A549 (cell line): ENCODE measurements at regions not wholly inside any gene's neighbourhood (a gene's known extent, or its start where the extent isn't known, plus 50 kb on each side); places are given as distances from the start of the nearest gene placed in this dataset.

ENCODE experiments used
- ATAC-seq, 2 experiments: fragments of 200-7000 bp in 1 of 2; fragments of >200 bp in 1 of 2; cut with Nextera tagmentation in 1 of 2; cut with Tn5 transposase in 1 of 2; 3 replicates each; pipeline versions ENCODE4 v1.8.0 to v1.9.1; 2018 to 2020; ENCODE audit warnings: mild to moderate bottlenecking in 1 of 2, moderate library complexity in 1 of 2
- CTCF ChIA-PET: fragments of 300-600 bp; sonication (Branson Sonifier 250); formaldehyde crosslinking; extraction: SDS; loops from one replicate; lab custom pipeline; 2021; ENCODE audit warnings: antibody characterized with exemption, inconsistent platforms; lab: Yijun Ruan, JAX
- POLR2A ChIA-PET: fragments of 350-600 bp; formaldehyde crosslinking; extraction: SDS; loops from one replicate; lab custom pipeline; 2021; ENCODE audit warnings: antibody characterized with exemption, inconsistent platforms; lab: Yijun Ruan, JAX
- DNase-seq, 2 experiments: peaks; one replicate each; pipeline versions ENCODE4 v3.0.0 to v3.0.0-alpha.2; 2011 to 2016; ENCODE audit warnings: low read depth in 1 of 2, low spot score in 1 of 2
- FAIRE-seq: peaks from 2 replicates; lab custom pipeline; 2011; peaks lifted over from hg19 to GRCh38; lab: Jason Lieb, UNC
- H3K27ac ChIP-seq, 2 experiments: fragments of >200 bp; sonication (Bioruptor Twin); formaldehyde crosslinking; 3 replicates each; pipeline ENCODE4 v1.5.1; 2016 to 2017
- H3K4me1 ChIP-seq: fragments of >200 bp; sonication (Bioruptor Twin); formaldehyde crosslinking; 3 replicates; pipeline ENCODE4 v1.6.1; 2016
- H3K4me2 ChIP-seq: fragments of >200 bp; sonication (Bioruptor Twin); formaldehyde crosslinking; 3 replicates; pipeline ENCODE4 v1.6.1; 2016
- H3K4me3 ChIP-seq: fragments of >200 bp; sonication (Bioruptor Twin); formaldehyde crosslinking; 3 replicates; pipeline ENCODE4 v1.5.1; 2016
- H3K9me3 ChIP-seq: fragments of >200 bp; sonication (Bioruptor Twin); formaldehyde crosslinking; 3 replicates; pipeline ENCODE4 v1.6.1; 2016
- ATOH8 ChIP-seq: fragments of 250-450 bp; sonication (Bioruptor Pico); IDR thresholded peaks from 2 replicates; pipeline ENCODE4 v1.5.0; 2020; ENCODE audit warnings: low read depth, mild to moderate bottlenecking, moderate library complexity
- BCL3 ChIP-seq: fragments of >200 bp; sonication (Bioruptor Twin); formaldehyde crosslinking; IDR thresholded peaks from 3 replicates; pipeline ENCODE4 v1.6.1; 2016
- E2F6 ChIP-seq: IDR thresholded peaks from 2 replicates; pipeline ENCODE4 v1.6.1; 2012; ENCODE audit warnings: low read depth, borderline replicate concordance
- EHF ChIP-seq: fragments of 250-450 bp; sonication (Bioruptor Pico); IDR thresholded peaks from 2 replicates; pipeline ENCODE4 v1.5.0; 2020; ENCODE audit warnings: mild to moderate bottlenecking
- ELK1 ChIP-seq: fragments of 150-350 bp; IDR thresholded peaks from 2 replicates; pipeline ENCODE4 v1.6.1; 2014; ENCODE audit warnings: low read depth, mild to moderate bottlenecking, low read length
- FOSB ChIP-seq: fragments of 250-450 bp; sonication (Bioruptor Pico); IDR thresholded peaks from 2 replicates; pipeline ENCODE4 v1.5.0; 2020; ENCODE audit warnings: mild to moderate bottlenecking, moderate library complexity
- FOXS1 ChIP-seq: fragments of 250-450 bp; sonication (Bioruptor Pico); IDR thresholded peaks from 2 replicates; pipeline ENCODE4 v1.5.0; 2020; ENCODE audit warnings: mild to moderate bottlenecking, moderate library complexity
- HDAC2 ChIP-seq: fragments of 200-600 bp; sonication (generic); IDR thresholded peaks from 2 replicates; pipeline ENCODE4 v1.6.1; 2016
- HES2 ChIP-seq: fragments of >200 bp; sonication (Bioruptor Twin); formaldehyde crosslinking; IDR thresholded peaks from 2 replicates; pipeline ENCODE4 v1.6.1; 2016
- HOXB13 ChIP-seq: fragments of 250-450 bp; sonication (Bioruptor Pico); IDR thresholded peaks from 2 replicates; pipeline ENCODE4 v1.5.0; 2020; ENCODE audit warnings: low read depth, mild to moderate bottlenecking, moderate library complexity
- MAFK ChIP-seq: fragments of 450-650 bp; IDR thresholded peaks from 2 replicates; pipeline ENCODE4 v1.6.1; 2014; ENCODE audit not compliant: partially characterized antibody
- MAX ChIP-seq: IDR thresholded peaks from 2 replicates; pipeline ENCODE4 v1.6.1; 2012
- MYC ChIP-seq: IDR thresholded peaks from 2 replicates; pipeline ENCODE4 v1.6.1; 2012; ENCODE audit warnings: mild to moderate bottlenecking, inconsistent platforms, low read length, improper control_type of control experiment, borderline replicate concordance
- NR3C1 ChIP-seq: fragments of >200 bp; sonication (Bioruptor Twin); formaldehyde crosslinking; IDR thresholded peaks from 3 replicates; pipeline ENCODE4 v1.6.1; 2017
- PBX3 ChIP-seq: IDR thresholded peaks from 2 replicates; pipeline ENCODE4 v1.6.1; 2012
- POLR2A ChIP-seq: IDR thresholded peaks from 2 replicates; pipeline ENCODE4 v1.6.1; 2012; ENCODE audit warnings: mild to moderate bottlenecking, low read length
- POLR2AphosphoS2 ChIP-seq: conservative IDR thresholded peaks from 2 replicates; pipeline ENCODE4 v1.6.1; 2012; ENCODE audit warnings: low read length, improper control_type of control experiment, inconsistent platforms
- REST ChIP-seq: fragments of 200-600 bp; sonication (generic); IDR thresholded peaks from 2 replicates; pipeline ENCODE4 v1.6.1; 2016; ENCODE audit warnings: antibody characterized with exemption, mild to moderate bottlenecking, moderate library complexity
- RNF2 ChIP-seq: fragments of 200-600 bp; sonication (generic); IDR thresholded peaks from 2 replicates; pipeline ENCODE4 v1.6.1; 2016; ENCODE audit warnings: low read depth, mild to moderate bottlenecking, antibody characterized with exemption, moderate library complexity, borderline replicate concordance
- TFCP2L1 ChIP-seq: fragments of 250-450 bp; sonication (Bioruptor Pico); IDR thresholded peaks from 2 replicates; pipeline ENCODE4 v1.5.0; 2021; ENCODE audit warnings: mild to moderate bottlenecking
- TP53 ChIP-seq: fragments of 250-450 bp; sonication (Bioruptor Pico); IDR thresholded peaks from 2 replicates; pipeline ENCODE4 v1.5.0; 2021; ENCODE audit warnings: mild to moderate bottlenecking, moderate library complexity
- ZC3H11A ChIP-seq: fragments of 450-650 bp; IDR thresholded peaks from 2 replicates; pipeline ENCODE4 v1.6.1; 2014; ENCODE audit warnings: antibody characterized with exemption, mild to moderate bottlenecking
- ZFP36 ChIP-seq: fragments of 450-650 bp; IDR thresholded peaks from 2 replicates; pipeline ENCODE4 v1.6.1; 2014; ENCODE audit warnings: borderline replicate concordance; ENCODE audit not compliant: partially characterized antibody
- ZNF302 ChIP-seq: fragments of 250-450 bp; sonication (Bioruptor Pico); IDR thresholded peaks from 2 replicates; pipeline ENCODE4 v1.9.0; 2021; ENCODE audit warnings: inconsistent platforms, mild to moderate bottlenecking, moderate library complexity
- ZSCAN20 ChIP-seq: fragments of 250-450 bp; sonication (Bioruptor Pico); IDR thresholded peaks from 2 replicates; pipeline ENCODE4 v1.8.0; 2022; ENCODE audit warnings: mild to moderate bottlenecking, moderate library complexity
- WGBS: methylation state at CpG from one replicate; pipeline ENCODE4 v1.1.6; 2017; ENCODE audit errors: missing lambda C conversion rate; 5-methylcytosine and 5-hydroxymethylcytosine counted together

- CTCF ChIA-PET = no interaction called here
- Histone ChIP-seq H3K4me3 (no peak overlapping the region), H3K4me1 (no peaks in the 10 kb centered on the region), H3K27ac (no peak overlapping the region), H3K9me3 (no peaks in the 10 kb centered on the region), H3K4me2 (no peak overlapping the region)
- 95% methylated on average over 5 of the region's 5 CpGs for WGBS
- FAIRE-seq (no peak), DNase-seq (no peak), ATAC-seq (no peak)
- TF ChIP-seq FOSB (no peak), MAFK (no peak), TFCP2L1 (no peak), HES2 (no peak), NR3C1 (no peak), MYC (no peak), MAX (no peak), ZFP36 (no peak), ZSCAN20 (CRISPR knock-in tag) (no peak), REST (no peak), RNF2 (no peak), BCL3 (no peak), E2F6 (no peak)
- POLR2A ChIA-PET = no interaction called here
Measured at GRCh38 chr18:39627936-39628335, 2062.3 kb upstream of the CELF4 start.

GRCh38 chr18:39624961-39625360 lies 2059.4 kb upstream of the CELF4 start:
- Histone ChIP-seq H3K4me1 (no peaks in the 10 kb centered on the region), H3K4me3 (no peak overlapping the region), H3K9me3 (no peaks in the 10 kb centered on the region), H3K4me2 (no peak overlapping the region), H3K27ac (no peak overlapping the region)
- TF ChIP-seq ZC3H11A = no peak
- WGBS = 63% methylated on average over 4 of the region's 4 CpGs
- ATAC-seq (no peak), DNase-seq (no peak), FAIRE-seq (no peak)
- POLR2A ChIA-PET = no interaction called here
- CTCF ChIA-PET = no interaction called here

GRCh38 chr18:39622431-39622830 lies 2056.8 kb upstream of the CELF4 start:
- ATAC-seq = no peak
- CTCF ChIA-PET = no interaction called here
- TF ChIP-seq ATOH8 (CRISPR knock-in tag) (no peak), ZFP36 (no peak), PBX3 (no peak), TP53 (CRISPR knock-in tag) (no peak), MAFK (no peak), FOSB (no peak), MYC (no peak), FOXS1 (no peak), ZNF302 (CRISPR knock-in tag) (no peak), ELK1 (no peak), HDAC2 (no peak), HOXB13 (CRISPR knock-in tag) (no peak), POLR2AphosphoS2 (no peak), POLR2A (no peak), NR3C1 (no peak), EHF (CRISPR knock-in tag) (no peak)

More at GRCh38 chr18:39622431-39622830, 2056.8 kb upstream of the CELF4 start:
- WGBS = 90% methylated on average over 1 of the region's 1 CpG
- Histone ChIP-seq H3K4me2 (no peak overlapping the region), H3K27ac (no peak overlapping the region), H3K4me1 (no peaks in the 10 kb centered on the region), H3K9me3 (no peaks in the 10 kb centered on the region), H3K4me3 (no peak overlapping the region)
- FAIRE-seq (no peak), DNase-seq (no peak)
- POLR2A ChIA-PET = no interaction called here
